ENCODE measurements at regions not wholly inside any gene's neighbourhood (a gene's known extent, or its start where the extent isn't known, plus 50 kb on each side); places are given as distances from the start of the nearest gene placed in this dataset.

- TF ChIP-seq EZH2 (IDR thresholded peaks at IDR 0.05; ENCODE audit: insufficient read depth, poor library complexity, severe bottlenecking) (no peak), EZH2phosphoT487 (IDR thresholded peaks at IDR 0.05; ENCODE audit: insufficient read depth, low read depth) (no peak)
These were observed 97.9 kb upstream of the SERTAD2 start for GRCh38 chr2:64751286-64752260.
